OCI-LY1 (cell line): ENCODE measurements at regions not wholly inside any gene's neighbourhood (a gene's known extent, or its start where the extent isn't known, plus 50 kb on each side); places are given as distances from the start of the nearest gene placed in this dataset.

Experiments
- H2AFZ ChIP-seq: fragments of 200-600 bp; sonication (generic), shearing (Covaris generic); 2 replicates; pipeline ENCODE4 v1.6.0; 2014; ENCODE audit warnings: antibody characterized with exemption, mild to moderate bottlenecking, low read length
- H3F3A ChIP-seq: fragments of 200-600 bp; sonication (generic), shearing (Covaris generic); 2 replicates; pipeline ENCODE4 v1.6.0; 2014; ENCODE audit warnings: mild to moderate bottlenecking, antibody characterized with exemption, low read length, moderate library complexity; ENCODE audit not compliant: insufficient read depth
- H3K27ac ChIP-seq: fragments of 200-600 bp; sonication (generic); 2 replicates; pipeline ENCODE4 v1.5.1; 2014; ENCODE audit warnings: low read length, mixed run types, mild to moderate bottlenecking, low read depth; ENCODE audit not compliant: poor library complexity, severe bottlenecking
- H3K27me3 ChIP-seq: fragments of 200-600 bp; sonication (generic); 2 replicates; pipeline ENCODE4 v1.6.0; 2014; ENCODE audit warnings: antibody characterized with exemption, mild to moderate bottlenecking, low read length, moderate library complexity; ENCODE audit not compliant: insufficient read depth
- H3K36me3 ChIP-seq: fragments of 200-600 bp; sonication (generic); 2 replicates; pipeline ENCODE4 v1.6.1; 2014; ENCODE audit warnings: mild to moderate bottlenecking, antibody characterized with exemption, low read length, moderate library complexity, mixed read lengths; ENCODE audit not compliant: insufficient read depth
- H3K4me1 ChIP-seq: fragments of 200-600 bp; sonication (generic); 2 replicates; pipeline ENCODE4 v1.5.1; 2014; ENCODE audit warnings: mild to moderate bottlenecking, low read length, moderate library complexity; ENCODE audit not compliant: insufficient read depth, severe bottlenecking
- H3K4me2 ChIP-seq: fragments of 200-600 bp; sonication (generic), shearing (Covaris generic); 2 replicates; pipeline ENCODE4 v1.6.1; 2014; ENCODE audit warnings: low read length
- H3K4me3 ChIP-seq: fragments of 200-600 bp; sonication (generic); 2 replicates; pipeline ENCODE4 v1.5.1; 2014; ENCODE audit warnings: low read length, low read depth, mild to moderate bottlenecking, mixed read lengths; ENCODE audit not compliant: poor library complexity, severe bottlenecking
- H3K79me2 ChIP-seq: fragments of 200-600 bp; shearing (Covaris generic); 2 replicates; pipeline ENCODE4 v1.6.1; 2016; ENCODE audit warnings: mixed run types, low read length, mixed read lengths; ENCODE audit not compliant: insufficient read depth
- H3K9ac ChIP-seq: fragments of 200-600 bp; sonication (generic), shearing (Covaris generic); 2 replicates; pipeline ENCODE4 v1.6.1; 2014; ENCODE audit warnings: mild to moderate bottlenecking, low read length, mixed read lengths
- H3K9me2 ChIP-seq: fragments of 200-600 bp; sonication (generic), shearing (Covaris generic); 2 replicates; pipeline ENCODE4 v1.6.1; 2014; ENCODE audit warnings: low read depth, mild to moderate bottlenecking, low read length, mixed read lengths
- H3K9me3 ChIP-seq: fragments of 200-600 bp; shearing (Covaris generic); 2 replicates; pipeline ENCODE4 v1.6.1; 2014; ENCODE audit warnings: low read length, mixed read lengths
- H4K20me1 ChIP-seq: fragments of 200-600 bp; sonication (generic), shearing (Covaris generic); 2 replicates; pipeline ENCODE4 v1.6.0; 2016; ENCODE audit warnings: mild to moderate bottlenecking, low read length; ENCODE audit not compliant: insufficient read depth
- CTCF ChIP-seq: fragments of 200-600 bp; sonication (generic), shearing (Covaris generic); IDR thresholded peaks from 2 replicates; pipeline ENCODE4 v1.5.1; 2017; ENCODE audit warnings: mild to moderate bottlenecking, antibody characterized with exemption, low read length, moderate library complexity, mixed read lengths
- EZH2 ChIP-seq: fragments of 200-600 bp; sonication (generic), shearing (Covaris generic); IDR thresholded peaks from 2 replicates; pipeline ENCODE4 v1.8.0; 2017; ENCODE audit warnings: borderline replicate concordance, mixed run types, mild to moderate bottlenecking, antibody characterized with exemption, low read length, moderate library complexity, mixed read lengths

DNA sequence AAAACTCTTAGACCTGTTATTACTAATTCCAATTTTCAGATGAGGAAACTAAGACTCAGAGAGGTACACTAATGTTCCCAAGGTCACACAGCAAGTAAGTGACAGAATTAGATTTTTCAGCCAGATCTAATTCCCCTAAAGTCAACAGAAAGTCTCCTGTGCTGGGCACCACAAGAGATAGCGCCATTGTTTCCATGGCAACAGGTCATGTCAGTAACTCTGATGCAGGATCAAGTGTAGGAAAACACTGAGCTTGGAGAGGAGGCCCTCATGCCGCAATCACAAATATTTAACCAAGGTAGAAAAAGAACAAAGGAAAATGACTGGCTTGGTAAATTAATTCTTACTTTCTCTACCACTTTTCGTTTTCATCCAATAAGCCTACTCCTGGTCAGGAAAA is 166.0 kb upstream of the CDH13 start:
- Histone ChIP-seq H3F3A (no peaks in the 10 kb centered on the region), H3K27ac (no peak overlapping the region), H3K4me1 (no peaks in the 10 kb centered on the region), H4K20me1 (no peaks in the 10 kb centered on the region), H3K9me2 (no peaks in the 10 kb centered on the region), H3K4me3 (no peak overlapping the region), H3K9me3 (no peaks in the 10 kb centered on the region), H3K4me2 (no peak overlapping the region), H3K79me2 (no peaks in the 10 kb centered on the region), H3K9ac (no peak overlapping the region), H2AFZ (no peak overlapping the region), H3K27me3 (no peaks in the 10 kb centered on the region), H3K36me3 (no peaks in the 10 kb centered on the region)
- TF ChIP-seq CTCF (no peak), EZH2 (no peak)

DNA sequence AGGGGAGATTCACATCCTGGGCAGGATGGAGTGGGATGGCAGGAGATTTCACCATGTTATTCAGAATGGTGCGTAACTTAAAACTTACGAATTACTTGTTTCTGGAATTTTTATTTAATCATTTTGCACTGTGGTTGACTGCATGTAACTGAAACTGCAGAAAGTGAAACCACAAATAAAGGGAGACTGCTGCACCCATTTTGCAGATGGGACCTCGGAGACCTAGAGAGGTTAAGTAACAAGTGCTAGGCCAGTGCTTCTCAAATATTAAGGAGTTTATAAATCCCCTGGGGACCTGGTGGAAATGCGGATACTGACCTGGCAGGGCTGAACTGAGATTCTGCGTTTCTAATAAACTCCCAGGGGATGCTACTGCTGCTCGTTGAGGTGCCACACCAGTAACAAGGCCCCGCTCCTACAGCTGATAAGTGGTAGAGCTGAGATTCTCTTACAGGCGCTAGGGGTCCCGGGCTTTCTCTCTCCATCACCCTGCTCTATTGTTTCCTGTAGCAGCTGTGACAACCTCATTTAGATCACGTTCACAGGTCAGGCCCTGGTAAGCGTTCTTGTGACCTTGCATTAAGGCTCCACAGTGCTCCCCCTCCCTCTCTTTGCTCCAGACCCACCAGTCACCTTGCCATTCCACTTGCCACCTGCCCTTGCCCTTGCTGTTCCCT is 167.1 kb upstream of the CDH13 start:
- H3K27me3 ChIP-seq, result no peaks in the 10 kb centered on the region
- H3K79me2 ChIP-seq, result no peaks in the 10 kb centered on the region
- H3K36me3 ChIP-seq, result no peaks in the 10 kb centered on the region
- H3K9me2 ChIP-seq, result no peaks in the 10 kb centered on the region
- no peaks in the 10 kb centered on the region for H4K20me1 ChIP-seq
- no peaks in the 10 kb centered on the region for H3K9me3 ChIP-seq
- H3K9ac ChIP-seq, result no peak overlapping the region
- H3K4me1 ChIP-seq, result no peaks in the 10 kb centered on the region
- no peak overlapping the region for H2AFZ ChIP-seq
- TF ChIP-seq EZH2 (no peak), CTCF (no peak)
- no peak overlapping the region for H3K27ac ChIP-seq
- H3K4me2 ChIP-seq, result no peak overlapping the region
- H3K4me3 ChIP-seq, result no peak overlapping the region
- no peaks in the 10 kb centered on the region for H3F3A ChIP-seq

GRCh38 chr16:82456683-82457082 is 170.1 kb upstream of the CDH13 start:
- H3K4me3 ChIP-seq, result no peak overlapping the region
- H3K4me1 ChIP-seq, result no peaks in the 10 kb centered on the region
- H3K27me3 ChIP-seq, result no peaks in the 10 kb centered on the region
- H2AFZ ChIP-seq, result no peak overlapping the region
- no peaks in the 10 kb centered on the region for H3K36me3 ChIP-seq
- TF ChIP-seq CTCF (peak; percentile 66), EZH2 (no peak)
- no peaks in the 10 kb centered on the region for H3K79me2 ChIP-seq
- H3K9me3 ChIP-seq, result no peaks in the 10 kb centered on the region
- H3F3A ChIP-seq, result no peaks in the 10 kb centered on the region
- H3K9me2 ChIP-seq, result no peaks in the 10 kb centered on the region
- no peak overlapping the region for H3K27ac ChIP-seq
- no peak overlapping the region for H3K4me2 ChIP-seq
- H3K9ac ChIP-seq, result no peak overlapping the region
- no peaks in the 10 kb centered on the region for H4K20me1 ChIP-seq
